ENCODE measurements at regions not wholly inside any gene's neighbourhood (a gene's known extent, or its start where the extent isn't known, plus 50 kb on each side); places are given as distances from the start of the nearest gene placed in this dataset.

DNA sequence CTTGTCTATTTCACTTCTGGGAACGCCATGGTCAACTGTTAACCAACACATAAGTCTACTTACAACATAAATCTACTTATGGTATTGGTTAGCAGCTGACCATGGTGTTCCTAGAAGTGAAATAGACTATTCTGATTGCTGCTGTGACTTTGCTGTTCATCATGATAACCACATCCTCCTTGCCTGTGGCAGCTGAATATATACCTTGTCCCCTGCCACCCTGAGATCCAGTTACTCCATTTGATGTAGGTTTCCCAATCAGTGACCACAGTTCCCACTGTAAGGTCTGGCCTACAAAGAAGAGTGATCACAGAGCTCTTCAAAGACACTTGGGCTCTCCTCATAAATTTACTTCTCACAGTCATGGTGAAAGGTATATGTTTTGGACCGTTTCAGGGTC lies 66.8 kb upstream of the ALDH1A3 start:
- TF ChIP-seq, protein P1, sequence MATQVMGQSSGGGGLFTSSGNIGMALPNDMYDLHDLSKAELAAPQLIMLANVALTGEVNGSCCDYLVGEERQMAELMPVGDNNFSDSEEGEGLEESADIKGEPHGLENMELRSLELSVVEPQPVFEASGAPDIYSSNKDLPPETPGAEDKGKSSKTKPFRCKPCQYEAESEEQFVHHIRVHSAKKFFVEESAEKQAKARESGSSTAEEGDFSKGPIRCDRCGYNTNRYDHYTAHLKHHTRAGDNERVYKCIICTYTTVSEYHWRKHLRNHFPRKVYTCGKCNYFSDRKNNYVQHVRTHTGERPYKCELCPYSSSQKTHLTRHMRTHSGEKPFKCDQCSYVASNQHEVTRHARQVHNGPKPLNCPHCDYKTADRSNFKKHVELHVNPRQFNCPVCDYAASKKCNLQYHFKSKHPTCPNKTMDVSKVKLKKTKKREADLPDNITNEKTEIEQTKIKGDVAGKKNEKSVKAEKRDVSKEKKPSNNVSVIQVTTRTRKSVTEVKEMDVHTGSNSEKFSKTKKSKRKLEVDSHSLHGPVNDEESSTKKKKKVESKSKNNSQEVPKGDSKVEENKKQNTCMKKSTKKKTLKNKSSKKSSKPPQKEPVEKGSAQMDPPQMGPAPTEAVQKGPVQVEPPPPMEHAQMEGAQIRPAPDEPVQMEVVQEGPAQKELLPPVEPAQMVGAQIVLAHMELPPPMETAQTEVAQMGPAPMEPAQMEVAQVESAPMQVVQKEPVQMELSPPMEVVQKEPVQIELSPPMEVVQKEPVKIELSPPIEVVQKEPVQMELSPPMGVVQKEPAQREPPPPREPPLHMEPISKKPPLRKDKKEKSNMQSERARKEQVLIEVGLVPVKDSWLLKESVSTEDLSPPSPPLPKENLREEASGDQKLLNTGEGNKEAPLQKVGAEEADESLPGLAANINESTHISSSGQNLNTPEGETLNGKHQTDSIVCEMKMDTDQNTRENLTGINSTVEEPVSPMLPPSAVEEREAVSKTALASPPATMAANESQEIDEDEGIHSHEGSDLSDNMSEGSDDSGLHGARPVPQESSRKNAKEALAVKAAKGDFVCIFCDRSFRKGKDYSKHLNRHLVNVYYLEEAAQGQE (IDR thresholded peaks at IDR 0.05; ENCODE audit: low read depth): no peak
- TF ChIP-seq ELF1 (IDR thresholded peaks at IDR 0.05; ENCODE audit: borderline replicate concordance, low read depth) (no peak), TCF7L2 (IDR thresholded peaks at IDR 0.05; ENCODE audit: borderline replicate concordance, extremely low read depth, insufficient read depth, insufficient read length) (no peak), JUND (IDR thresholded peaks at IDR 0.05) (no peak), POLR2AphosphoS5 (IDR thresholded peaks at IDR 0.05; ENCODE audit: low read depth, low read length) (no peak), MAX (IDR thresholded peaks at IDR 0.05) (no peak), EZH2phosphoT487 (IDR thresholded peaks at IDR 0.05; ENCODE audit: borderline replicate concordance) (no peak), EZH2 (IDR thresholded peaks at IDR 0.05) (no peak), SRF (IDR thresholded peaks at IDR 0.05; ENCODE audit: low read depth) (no peak), CEBPB (IDR thresholded peaks at IDR 0.05; ENCODE audit: low read depth) (no peak), SIN3A (IDR thresholded peaks at IDR 0.05; ENCODE audit: low read depth) (no peak), RAD21 (IDR thresholded peaks at IDR 0.05; ENCODE audit: low read depth) (no peak)
- TF ChIP-seq, protein P2, sequence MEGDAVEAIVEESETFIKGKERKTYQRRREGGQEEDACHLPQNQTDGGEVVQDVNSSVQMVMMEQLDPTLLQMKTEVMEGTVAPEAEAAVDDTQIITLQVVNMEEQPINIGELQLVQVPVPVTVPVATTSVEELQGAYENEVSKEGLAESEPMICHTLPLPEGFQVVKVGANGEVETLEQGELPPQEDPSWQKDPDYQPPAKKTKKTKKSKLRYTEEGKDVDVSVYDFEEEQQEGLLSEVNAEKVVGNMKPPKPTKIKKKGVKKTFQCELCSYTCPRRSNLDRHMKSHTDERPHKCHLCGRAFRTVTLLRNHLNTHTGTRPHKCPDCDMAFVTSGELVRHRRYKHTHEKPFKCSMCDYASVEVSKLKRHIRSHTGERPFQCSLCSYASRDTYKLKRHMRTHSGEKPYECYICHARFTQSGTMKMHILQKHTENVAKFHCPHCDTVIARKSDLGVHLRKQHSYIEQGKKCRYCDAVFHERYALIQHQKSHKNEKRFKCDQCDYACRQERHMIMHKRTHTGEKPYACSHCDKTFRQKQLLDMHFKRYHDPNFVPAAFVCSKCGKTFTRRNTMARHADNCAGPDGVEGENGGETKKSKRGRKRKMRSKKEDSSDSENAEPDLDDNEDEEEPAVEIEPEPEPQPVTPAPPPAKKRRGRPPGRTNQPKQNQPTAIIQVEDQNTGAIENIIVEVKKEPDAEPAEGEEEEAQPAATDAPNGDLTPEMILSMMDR (IDR thresholded peaks at IDR 0.05 in 2 of 3, conservative IDR thresholded peaks at IDR 0.05 in 1 of 3; ENCODE audit: borderline replicate concordance in 1 of 3, insufficient read depth in 1 of 3, low read depth in 2 of 3, low read length in 2 of 3): no peak
- H3K4me1 ChIP-seq (ENCODE audit: control insufficient read depth in 1 of 2, insufficient read depth in 2 of 2, low read length in 2 of 2): peaks cover 0 to 10% of the 10 kb centered on the region in 2 experiments; a peak in 1 of 4 replicates
- no peak overlapping the region for H3K27ac ChIP-seq (ENCODE audit: low read depth, low read length)
- H4K20me1 ChIP-seq (ENCODE audit: insufficient read depth): no peaks in the 10 kb centered on the region
- DNase-seq (ENCODE audit: low read depth, low spot score) (no peak), ATAC-seq (no peak)
- H3K4me2 ChIP-seq (ENCODE audit: low read length): no peak overlapping the region
- intact Hi-C loops (cut with micrococcal nuclease): no loop called here
- no peaks in the 10 kb centered on the region for H3K9me2 ChIP-seq (ENCODE audit: insufficient read depth)
- ChIA-PET RAD21 (ENCODE audit: low non-redundant PET in 1 of 2, low total read pairs in 2 of 2, uncharacterized antibody in 2 of 2, unreplicated experiment in 2 of 2) (no interaction called here), CTCF (no interaction called here), POLR2A (no interaction called here)
- no peak overlapping the region for H2AFZ ChIP-seq (ENCODE audit: low read depth, low read length, poor library complexity, severe bottlenecking)
- no peak overlapping the region for H3K9ac ChIP-seq (ENCODE audit: low read length)
- BruUV-seq (replicated peaks): no TSS peak
- peaks cover 8 to 9% of the 10 kb centered on the region in 2 experiments; a peak in 3 of 4 replicates for H3K9me3 ChIP-seq (ENCODE audit: control insufficient read depth in 1 of 2, insufficient read depth in 1 of 2, low read depth in 1 of 2, low read length in 2 of 2)
- no peaks in the 10 kb centered on the region for H3K27me3 ChIP-seq (ENCODE audit: insufficient read depth, low read length)
- H3K79me2 ChIP-seq (ENCODE audit: insufficient read depth, low read length): no peaks in the 10 kb centered on the region
- H3K36me3 ChIP-seq (ENCODE audit: control insufficient read depth in 1 of 2, insufficient read depth in 2 of 2, low read length in 2 of 2): no peaks in the 10 kb centered on the region
- H3K4me3 ChIP-seq (replicated peaks in 1 of 2; ENCODE audit: low read depth in 1 of 2, low read length in 2 of 2): no peak overlapping the region
